ENCODE measurements at regions not wholly inside any gene's neighbourhood (a gene's known extent, or its start where the extent isn't known, plus 50 kb on each side); places are given as distances from the start of the nearest gene placed in this dataset.
A peak's percentile ranks its signal among the peaks of the same experiment; 100 is the strongest.

DNA sequence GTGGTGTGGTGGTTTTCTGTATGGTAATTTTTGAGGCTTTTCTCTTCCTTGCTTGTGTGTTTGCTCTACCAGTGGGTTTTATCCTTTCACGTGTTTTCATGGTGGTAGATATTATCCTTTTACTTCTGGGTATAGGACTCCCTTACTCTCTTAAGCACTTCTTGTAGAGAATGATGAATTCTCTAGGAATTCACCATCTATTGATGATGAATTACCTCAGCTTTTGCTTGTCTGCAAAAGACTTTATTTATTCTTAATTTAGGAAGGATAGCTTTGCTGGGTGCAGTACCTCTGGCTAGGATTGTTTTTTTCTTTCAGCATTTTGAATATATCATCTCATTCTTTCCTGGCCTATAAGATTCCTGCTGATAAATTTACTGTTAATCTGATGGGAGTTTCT lies 415.3 kb downstream of the PDGFC start:
- no peak for DNase-seq (ENCODE audit: low read depth in 2 of 3, low spot score in 2 of 3)

DNA sequence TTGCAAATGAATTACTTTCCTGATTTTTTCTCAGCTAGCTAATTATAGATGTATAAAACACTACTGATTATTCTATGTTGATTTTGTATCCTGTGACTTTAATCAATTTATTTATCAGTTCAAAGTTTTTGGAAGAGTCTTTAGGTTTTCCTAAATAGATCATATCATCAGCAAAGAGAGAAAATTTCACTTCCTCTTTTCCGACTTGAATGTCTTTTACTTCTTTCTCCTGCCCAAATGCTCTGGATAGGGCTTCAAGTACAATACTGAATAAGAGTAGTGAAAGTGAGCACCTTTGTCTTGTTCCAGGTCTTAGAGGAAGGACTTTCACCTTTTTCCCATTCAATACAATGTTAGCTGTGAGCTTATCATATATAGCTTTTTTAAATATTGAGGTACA lies 417.9 kb downstream of the PDGFC start:
- DNase-seq (ENCODE audit: low read depth in 2 of 3, low spot score in 2 of 3), result no peak

DNA sequence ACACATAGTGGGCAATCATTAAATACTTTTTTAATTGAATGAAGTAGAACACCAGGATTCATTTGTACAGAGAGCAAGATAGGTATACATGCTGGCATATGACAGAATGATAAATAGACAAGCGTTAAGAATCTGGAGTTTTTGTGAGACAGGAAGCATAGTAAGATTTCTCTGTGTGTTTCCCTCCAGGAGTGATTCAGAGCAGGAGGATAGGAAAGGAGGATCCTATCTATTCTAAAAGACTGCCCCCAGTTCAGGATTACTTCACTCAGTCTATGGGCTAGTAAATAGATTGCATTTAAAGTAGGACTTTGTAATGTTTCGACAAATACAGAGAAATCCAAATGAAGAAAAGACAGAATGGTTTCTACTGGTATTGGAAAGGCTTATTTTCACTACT lies 423.7 kb downstream of the PDGFC start:
- DNase-seq (ENCODE audit: low read depth in 2 of 3, low spot score in 2 of 3), result no peak

DNA sequence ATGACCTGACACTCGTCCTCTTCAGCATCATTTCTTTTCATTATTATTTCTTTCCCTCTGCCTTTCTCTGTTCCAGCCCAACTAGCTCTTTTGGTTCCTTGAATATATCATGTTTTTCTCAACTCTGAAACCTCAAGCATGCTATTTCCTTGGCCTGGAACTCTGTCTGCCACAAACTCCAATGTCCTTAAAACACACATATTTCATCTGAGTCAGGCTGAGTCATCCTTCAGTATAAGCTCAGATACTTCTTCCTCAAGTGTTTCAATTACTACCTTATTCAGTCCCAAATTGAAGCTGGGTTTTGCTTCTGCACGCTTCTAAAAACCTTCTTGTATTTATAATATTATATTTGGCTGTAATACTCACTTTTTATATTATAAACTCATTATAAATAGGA lies 424.2 kb downstream of the PDGFC start:
- DNase-seq (ENCODE audit: low read depth in 2 of 3, low spot score in 2 of 3), result peak in 2 of 3 donors; percentile 20 to 37

- no peak for DNase-seq (ENCODE audit: low read depth in 2 of 3, low spot score in 2 of 3)
These were observed 426.4 kb downstream of the PDGFC start for GRCh38 chr4:156545003-156545785.

DNA sequence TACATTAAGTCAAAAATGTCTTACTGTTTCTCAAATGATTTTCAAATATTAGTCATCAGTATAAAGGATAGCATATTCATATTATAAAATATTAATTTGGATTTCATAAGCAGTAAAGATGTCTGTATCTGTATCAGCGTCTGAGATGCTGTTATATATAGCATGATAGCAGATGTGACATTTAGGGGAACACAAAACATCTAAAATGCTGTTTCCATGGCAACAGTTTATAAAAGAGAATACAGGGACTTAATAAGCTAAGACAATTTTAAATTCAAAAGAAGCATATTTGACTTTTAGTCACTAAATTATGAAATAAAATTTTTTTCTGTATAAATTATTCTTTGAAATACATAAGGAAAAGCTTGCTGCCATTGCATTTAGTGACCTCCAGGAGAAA lies 432.2 kb downstream of the PDGFC start:
- DNase-seq (ENCODE audit: low read depth in 2 of 3, low spot score in 2 of 3), result no peak

DNA sequence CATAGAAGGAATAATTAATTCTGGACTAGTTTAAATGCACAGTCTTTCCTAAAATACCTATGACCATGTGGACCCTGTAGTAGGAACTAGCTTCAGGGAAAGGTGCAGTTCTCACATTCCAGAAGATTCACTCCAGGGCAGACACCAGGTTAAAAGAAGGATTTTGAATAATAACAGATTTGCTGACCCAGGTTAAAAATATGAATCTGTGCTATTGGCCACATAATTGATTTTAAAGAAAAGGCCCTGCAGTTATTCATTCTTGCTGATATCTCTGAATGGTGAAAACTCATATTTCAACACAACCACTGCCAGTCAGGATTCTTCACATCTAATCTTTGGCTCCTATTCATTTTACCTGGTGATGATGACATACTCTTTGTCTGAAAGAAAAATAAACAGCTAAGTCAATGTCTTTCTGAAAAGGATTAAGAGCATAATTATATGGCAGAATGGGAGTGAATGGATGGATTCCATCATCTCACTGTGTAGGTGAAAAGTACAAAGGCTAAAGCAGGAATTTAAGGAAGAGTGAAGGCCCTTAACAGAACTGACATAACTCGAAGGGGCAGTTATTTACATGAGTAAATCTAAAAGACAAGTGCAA lies 432.8 kb downstream of the PDGFC start:
- no peak for DNase-seq (ENCODE audit: low read depth in 2 of 3, low spot score in 2 of 3)

- no peak for DNase-seq (ENCODE audit: low read depth in 2 of 3, low spot score in 2 of 3)
These were observed 433.4 kb downstream of the PDGFC start for GRCh38 chr4:156538210-156538609.

DNA sequence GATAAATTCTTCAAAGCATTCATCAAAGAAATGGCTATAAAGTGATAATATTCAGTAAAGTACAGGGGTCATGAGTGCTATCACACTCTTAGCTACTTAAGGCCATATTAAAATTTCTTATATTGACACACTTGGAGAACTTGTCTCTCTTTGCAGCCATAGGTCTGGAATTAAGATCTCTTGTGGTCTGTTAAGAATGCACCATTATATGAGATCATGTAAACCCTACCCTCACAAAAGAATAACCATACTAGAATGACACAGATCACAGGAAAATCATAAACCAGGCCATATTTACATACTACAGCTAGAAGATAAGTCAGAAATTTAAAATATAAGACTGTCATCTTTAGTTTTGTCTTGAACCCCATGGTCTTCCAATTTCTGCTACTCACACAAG lies 434.3 kb downstream of the PDGFC start:
- no peak for DNase-seq (ENCODE audit: low read depth in 2 of 3, low spot score in 2 of 3)

- DNase-seq (ENCODE audit: low read depth in 2 of 3, low spot score in 2 of 3), result no peak
These were observed 434.9 kb downstream of the PDGFC start for GRCh38 chr4:156536661-156537060.

DNA sequence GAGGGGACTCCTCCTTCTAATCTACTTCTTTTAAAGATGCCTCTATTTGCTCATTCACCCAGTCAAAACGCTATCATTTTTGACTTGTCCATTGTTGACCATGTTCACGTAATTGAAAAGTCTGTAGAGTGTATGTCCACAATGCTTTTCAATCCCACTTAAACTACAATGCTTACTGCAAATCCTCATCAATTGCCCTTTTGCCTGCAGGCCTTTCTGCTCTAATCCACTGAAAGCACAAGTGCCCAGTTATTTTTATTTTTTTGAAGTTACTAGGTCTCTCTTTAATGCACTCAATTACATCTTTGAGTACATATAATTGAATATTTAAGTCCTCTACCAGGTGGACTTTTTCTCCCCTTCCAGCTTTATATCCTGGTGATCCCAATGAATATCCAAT lies 437.4 kb downstream of the PDGFC start:
- DNase-seq (ENCODE audit: low read depth in 2 of 3, low spot score in 2 of 3), result no peak

DNA sequence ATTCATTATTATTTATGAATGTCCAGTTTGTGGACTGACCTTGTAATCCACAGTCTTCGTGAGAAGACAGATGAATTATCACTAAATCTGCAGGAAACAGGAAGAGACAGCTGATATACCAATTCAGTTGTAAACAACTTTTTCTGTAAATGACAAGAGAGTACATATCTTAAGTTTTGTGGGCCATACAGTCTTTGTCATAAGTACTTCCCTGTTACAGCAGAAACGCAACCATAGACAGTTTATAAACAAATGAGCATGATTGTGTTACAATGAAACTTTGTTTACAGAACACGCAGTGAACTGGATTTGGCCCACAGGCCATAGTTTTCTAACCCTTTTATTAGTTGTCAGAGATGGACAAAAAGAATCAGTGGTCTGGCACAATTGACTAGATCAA lies 443.4 kb downstream of the PDGFC start:
- DNase-seq (ENCODE audit: low read depth in 2 of 3, low spot score in 2 of 3), result peak in 1 of 3 donors; percentile 6

- no peak for DNase-seq (ENCODE audit: low read depth in 2 of 3, low spot score in 2 of 3)
These were observed 444.2 kb downstream of the PDGFC start for GRCh38 chr4:156527237-156527993.

DNA sequence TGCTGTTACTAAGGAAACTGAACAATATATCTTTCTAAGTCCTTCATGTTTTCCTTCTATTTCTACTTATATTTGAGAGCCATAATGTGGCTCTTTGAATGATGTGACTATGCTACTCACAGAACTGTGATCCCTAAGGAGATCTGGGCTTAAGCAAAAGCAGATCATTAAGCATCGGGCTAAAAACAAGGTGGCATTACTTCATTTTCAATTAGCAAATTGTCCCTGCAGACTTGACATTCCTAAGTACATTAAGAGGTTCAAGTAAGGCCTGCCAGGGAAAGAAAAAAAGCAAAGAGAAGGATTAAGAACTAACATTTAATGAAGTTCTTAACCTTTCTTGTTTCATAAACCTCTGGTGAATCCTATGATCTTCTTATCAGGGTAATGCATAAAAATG lies 447.6 kb downstream of the PDGFC start:
- no peak for DNase-seq (ENCODE audit: low read depth in 2 of 3, low spot score in 2 of 3)

DNA sequence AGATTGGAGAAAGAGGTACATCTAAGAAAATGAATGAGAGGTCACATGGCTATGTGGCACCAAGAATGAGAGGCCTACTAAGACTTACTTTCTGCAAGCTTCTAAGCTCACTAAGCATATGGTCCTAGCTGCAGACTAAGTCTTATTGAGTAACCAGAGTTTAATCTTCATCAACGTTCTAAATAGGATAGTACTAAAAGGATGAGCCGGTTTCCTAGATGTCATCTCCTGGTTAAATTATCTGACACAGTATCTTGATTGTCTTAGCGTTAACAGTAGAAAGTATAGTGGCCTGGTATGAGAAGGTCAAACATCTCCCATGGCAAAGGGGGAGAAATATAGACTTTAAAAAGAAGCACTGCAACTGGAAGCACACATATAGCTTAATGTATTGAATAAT lies 448.1 kb downstream of the PDGFC start:
- DNase-seq (ENCODE audit: low read depth in 2 of 3, low spot score in 2 of 3), result no peak

DNA sequence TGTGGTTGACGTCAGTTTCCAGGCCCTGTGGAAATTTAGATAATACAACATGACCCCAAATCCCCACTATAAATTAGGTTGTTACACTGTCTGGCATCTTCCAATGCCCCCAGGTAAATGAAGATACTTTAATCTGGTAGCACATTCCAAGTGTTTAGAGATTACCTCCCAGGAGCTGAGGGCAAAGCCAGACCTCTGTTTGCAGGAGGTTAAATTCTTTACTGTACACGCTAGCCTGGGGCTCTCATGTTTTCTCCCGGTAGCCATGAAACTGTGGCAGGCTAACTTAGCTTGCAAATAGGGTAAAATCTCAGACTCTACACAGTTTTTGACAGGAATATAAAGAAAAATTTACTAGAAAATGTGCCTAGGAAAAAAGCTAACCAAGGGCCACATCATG lies 450.0 kb downstream of the PDGFC start:
- no peak for DNase-seq (ENCODE audit: low read depth in 2 of 3, low spot score in 2 of 3)

DNA sequence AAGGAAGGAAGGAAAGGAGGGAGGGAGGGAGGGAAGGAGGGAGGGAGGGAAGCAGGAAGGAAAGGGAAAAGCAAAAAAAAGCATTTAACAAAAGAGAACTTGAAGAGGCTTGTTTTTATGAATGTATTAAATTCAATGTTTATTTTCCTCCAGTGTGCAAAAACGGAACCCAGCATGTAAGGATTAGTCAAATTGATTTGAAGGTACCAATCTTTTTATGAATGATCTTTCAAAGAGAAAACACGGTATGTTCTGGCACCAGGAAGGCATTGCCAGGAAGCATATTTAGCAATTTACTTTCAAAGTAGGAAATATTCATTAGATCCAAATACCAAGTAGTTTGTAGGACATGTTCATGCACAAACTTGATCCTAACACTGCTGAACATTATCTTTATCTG lies 453.6 kb downstream of the PDGFC start:
- DNase-seq (ENCODE audit: low read depth in 2 of 3, low spot score in 2 of 3), result no peak

DNA sequence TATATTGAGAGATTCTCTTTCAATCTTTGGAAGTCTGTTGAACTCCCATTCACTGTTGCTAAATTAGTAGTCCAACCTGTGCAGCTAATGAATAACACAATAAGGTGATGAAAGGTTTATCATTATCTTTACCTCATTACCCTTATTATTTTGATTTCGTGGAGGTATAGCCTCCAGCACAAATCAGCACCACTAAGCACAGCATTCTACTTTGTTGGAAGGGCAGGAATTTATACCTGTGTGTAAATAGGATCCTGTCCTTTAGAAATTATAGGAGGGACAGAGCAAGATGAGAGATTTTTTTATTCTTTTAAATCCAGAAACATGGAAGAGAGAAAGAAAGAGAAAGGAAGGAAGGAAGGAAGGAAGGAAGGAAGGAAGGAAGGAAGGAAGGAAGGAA lies 454.1 kb downstream of the PDGFC start:
- no peak for DNase-seq (ENCODE audit: low read depth in 2 of 3, low spot score in 2 of 3)

DNA sequence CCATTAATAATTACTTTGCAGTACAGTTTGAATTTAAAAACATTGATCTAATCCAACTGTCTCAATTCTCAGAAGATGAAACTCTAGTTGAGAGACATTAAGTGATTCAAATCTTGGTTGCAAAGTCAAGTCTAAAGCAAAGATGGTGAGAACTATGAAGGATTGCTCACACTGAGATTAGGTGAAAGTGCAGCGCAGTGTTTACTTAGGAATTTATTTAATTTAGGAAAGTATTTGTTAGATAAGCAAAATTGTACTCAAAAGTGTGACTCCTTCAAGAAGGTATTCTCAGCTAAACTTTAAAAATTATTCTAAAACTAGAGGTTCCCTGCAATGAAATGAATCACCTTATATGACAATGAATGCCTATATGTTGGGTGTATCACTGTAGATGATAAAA lies 454.9 kb downstream of the PDGFC start:
- no peak for DNase-seq (ENCODE audit: low read depth in 2 of 3, low spot score in 2 of 3)

DNA sequence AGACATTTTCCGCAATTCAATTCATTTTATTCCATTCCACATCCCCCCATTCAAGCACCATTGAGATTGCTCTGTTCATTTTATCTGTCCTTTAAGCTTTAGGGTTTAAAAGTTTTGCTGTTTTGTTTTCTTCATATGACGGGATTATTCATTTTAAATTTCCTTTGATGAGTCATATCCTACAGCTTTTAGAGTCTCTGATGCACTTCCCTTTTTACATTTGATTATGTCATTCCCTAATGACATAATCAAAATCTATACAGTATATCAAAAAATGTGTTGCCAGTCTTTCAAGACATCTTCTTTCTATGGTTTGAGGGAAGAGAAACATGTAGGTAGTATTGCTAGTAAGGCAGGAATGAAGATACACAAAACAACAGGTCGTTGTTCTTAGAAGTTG lies 456.3 kb downstream of the PDGFC start:
- DNase-seq (ENCODE audit: low read depth in 2 of 3, low spot score in 2 of 3), result peak in 1 of 3 donors; percentile 38

- no peak for DNase-seq (ENCODE audit: low read depth in 2 of 3, low spot score in 2 of 3)
These were observed 459.0 kb downstream of the PDGFC start for GRCh38 chr4:156512622-156513021.

- peak in 1 of 3 donors; percentile 19 for DNase-seq (ENCODE audit: low read depth in 2 of 3, low spot score in 2 of 3)
These were observed 461.7 kb downstream of the PDGFC start for GRCh38 chr4:156509921-156510320.
